ENCODE measurements at regions not wholly inside any gene's neighbourhood (a gene's known extent, or its start where the extent isn't known, plus 50 kb on each side); places are given as distances from the start of the nearest gene placed in this dataset.

DNA sequence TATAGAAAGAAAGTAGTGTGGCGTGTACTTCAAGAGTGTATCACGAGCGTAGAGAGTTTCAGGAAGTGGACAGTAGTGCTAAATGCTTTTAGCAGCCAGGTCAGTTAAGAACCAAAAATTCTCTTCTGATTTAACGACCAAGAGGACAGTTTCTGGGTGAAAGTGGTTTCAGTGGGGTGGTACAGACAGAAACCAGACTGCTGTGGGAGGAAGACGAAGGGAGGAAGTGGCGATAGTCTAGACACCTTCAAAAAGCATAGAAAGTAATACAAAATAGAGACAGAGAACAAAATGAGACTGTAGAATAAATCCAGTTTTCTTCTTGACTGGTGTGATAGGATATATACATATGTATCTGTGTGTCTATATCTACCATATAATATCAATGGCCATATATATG, 93.5 kb downstream of the MBL2 start:
- TF ChIP-seq, protein P1, sequence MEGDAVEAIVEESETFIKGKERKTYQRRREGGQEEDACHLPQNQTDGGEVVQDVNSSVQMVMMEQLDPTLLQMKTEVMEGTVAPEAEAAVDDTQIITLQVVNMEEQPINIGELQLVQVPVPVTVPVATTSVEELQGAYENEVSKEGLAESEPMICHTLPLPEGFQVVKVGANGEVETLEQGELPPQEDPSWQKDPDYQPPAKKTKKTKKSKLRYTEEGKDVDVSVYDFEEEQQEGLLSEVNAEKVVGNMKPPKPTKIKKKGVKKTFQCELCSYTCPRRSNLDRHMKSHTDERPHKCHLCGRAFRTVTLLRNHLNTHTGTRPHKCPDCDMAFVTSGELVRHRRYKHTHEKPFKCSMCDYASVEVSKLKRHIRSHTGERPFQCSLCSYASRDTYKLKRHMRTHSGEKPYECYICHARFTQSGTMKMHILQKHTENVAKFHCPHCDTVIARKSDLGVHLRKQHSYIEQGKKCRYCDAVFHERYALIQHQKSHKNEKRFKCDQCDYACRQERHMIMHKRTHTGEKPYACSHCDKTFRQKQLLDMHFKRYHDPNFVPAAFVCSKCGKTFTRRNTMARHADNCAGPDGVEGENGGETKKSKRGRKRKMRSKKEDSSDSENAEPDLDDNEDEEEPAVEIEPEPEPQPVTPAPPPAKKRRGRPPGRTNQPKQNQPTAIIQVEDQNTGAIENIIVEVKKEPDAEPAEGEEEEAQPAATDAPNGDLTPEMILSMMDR (IDR thresholded peaks at IDR 0.05; ENCODE audit: borderline replicate concordance, extremely low read depth, low read length, poor library complexity, severe bottlenecking), result no peak
- no peak for TF ChIP-seq EZH2 (IDR thresholded peaks at IDR 0.05; ENCODE audit: borderline replicate concordance, low read depth, low read length, severe bottlenecking)
- Histone ChIP-seq H3K9ac (ENCODE audit: low read depth, low read length) (no peak overlapping the region), H3K9me3 (ENCODE audit: insufficient read depth, low read length, severe bottlenecking) (peaks cover 2% of the 10 kb centered on the region), H3K4me3 (ENCODE audit: low read depth in 1 of 2, low read length in 2 of 2) (no peak overlapping the region), H3K27ac (ENCODE audit: low read length) (no peak overlapping the region), H2AFZ (ENCODE audit: low read depth, low read length) (no peak overlapping the region), H4K20me1 (ENCODE audit: insufficient read depth, low read length) (no peaks in the 10 kb centered on the region), H3K4me1 (ENCODE audit: insufficient read depth, low read length) (no peaks in the 10 kb centered on the region), H3K27me3 (ENCODE audit: insufficient read depth, low read length, poor library complexity) (no peaks in the 10 kb centered on the region), H3K79me2 (ENCODE audit: insufficient read depth, low read length) (no peaks in the 10 kb centered on the region), H3K36me3 (ENCODE audit: insufficient read depth, low read length) (no peaks in the 10 kb centered on the region), H3K4me2 (ENCODE audit: insufficient read depth, low read length) (no peak overlapping the region)
- DNase-seq (no peak), ATAC-seq (ENCODE audit: insufficient read depth, low read depth) (no peak)

DNA sequence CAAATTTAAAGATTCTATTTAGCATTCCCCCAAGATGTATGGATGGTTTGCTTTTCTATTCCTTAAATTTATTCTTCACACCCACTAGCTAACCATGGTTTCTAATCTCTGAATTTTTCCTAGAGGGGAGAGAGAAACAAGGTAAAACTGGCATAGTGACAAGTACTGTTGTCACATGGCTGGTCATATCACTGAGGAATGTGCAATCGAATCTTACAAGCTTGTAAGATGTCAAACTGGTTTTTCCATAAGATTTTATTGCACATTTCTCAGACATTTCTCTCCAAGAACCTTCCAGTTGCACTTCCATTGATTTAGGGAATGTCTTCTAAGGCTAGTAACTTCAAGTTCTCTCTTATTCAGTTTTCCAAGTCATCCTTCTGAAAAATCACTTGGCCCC, 89.8 kb downstream of the MBL2 start:
- ATAC-seq (ENCODE audit: insufficient read depth, low read depth) (no peak), DNase-seq (no peak)
- no peak for TF ChIP-seq EZH2 (IDR thresholded peaks at IDR 0.05; ENCODE audit: borderline replicate concordance, low read depth, low read length, severe bottlenecking)
- TF ChIP-seq, protein P1 (IDR thresholded peaks at IDR 0.05; ENCODE audit: borderline replicate concordance, extremely low read depth, low read length, poor library complexity, severe bottlenecking), result no peak
- Histone ChIP-seq H3K27ac (ENCODE audit: low read length) (no peak overlapping the region), H3K4me3 (ENCODE audit: low read depth in 1 of 2, low read length in 2 of 2) (no peak overlapping the region), H3K9ac (ENCODE audit: low read depth, low read length) (no peak overlapping the region), H3K27me3 (ENCODE audit: insufficient read depth, low read length, poor library complexity) (no peaks in the 10 kb centered on the region), H4K20me1 (ENCODE audit: insufficient read depth, low read length) (no peaks in the 10 kb centered on the region), H3K4me1 (ENCODE audit: insufficient read depth, low read length) (no peaks in the 10 kb centered on the region), H3K9me3 (ENCODE audit: insufficient read depth, low read length, severe bottlenecking) (no peaks in the 10 kb centered on the region), H3K4me2 (ENCODE audit: insufficient read depth, low read length) (no peak overlapping the region), H2AFZ (ENCODE audit: low read depth, low read length) (no peak overlapping the region), H3K79me2 (ENCODE audit: insufficient read depth, low read length) (no peaks in the 10 kb centered on the region), H3K36me3 (ENCODE audit: insufficient read depth, low read length) (no peaks in the 10 kb centered on the region)

DNA sequence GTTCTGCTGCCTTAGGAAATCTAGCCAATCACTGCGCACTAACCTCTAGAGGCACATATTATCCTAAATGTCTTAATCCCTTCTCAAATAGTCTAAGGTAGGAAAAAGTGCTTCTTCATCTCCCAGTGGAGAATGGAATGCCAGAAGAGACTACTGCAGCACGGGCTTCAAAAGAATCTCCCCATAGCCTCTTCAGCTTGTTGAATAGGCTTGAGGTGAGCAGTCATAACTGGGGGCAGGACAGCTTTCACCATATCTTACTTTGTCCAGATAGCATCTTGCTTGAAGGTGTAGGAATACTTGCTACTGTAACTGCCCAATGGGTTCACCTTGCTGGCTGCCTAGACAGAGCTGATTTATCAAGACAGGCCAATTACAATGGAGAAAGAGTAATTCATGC, 88.8 kb downstream of the MBL2 start:
- Histone ChIP-seq H3K9me3 (ENCODE audit: insufficient read depth, low read length, severe bottlenecking) (no peaks in the 10 kb centered on the region), H2AFZ (ENCODE audit: low read depth, low read length) (no peak overlapping the region), H3K27ac (ENCODE audit: low read length) (no peak overlapping the region), H3K9ac (ENCODE audit: low read depth, low read length) (no peak overlapping the region), H3K4me1 (ENCODE audit: insufficient read depth, low read length) (no peaks in the 10 kb centered on the region), H3K4me2 (ENCODE audit: insufficient read depth, low read length) (no peak overlapping the region), H3K27me3 (ENCODE audit: insufficient read depth, low read length, poor library complexity) (no peaks in the 10 kb centered on the region), H3K36me3 (ENCODE audit: insufficient read depth, low read length) (no peaks in the 10 kb centered on the region), H4K20me1 (ENCODE audit: insufficient read depth, low read length) (no peaks in the 10 kb centered on the region), H3K4me3 (ENCODE audit: low read depth in 1 of 2, low read length in 2 of 2) (no peak overlapping the region), H3K79me2 (ENCODE audit: insufficient read depth, low read length) (no peaks in the 10 kb centered on the region)
- ATAC-seq (ENCODE audit: insufficient read depth, low read depth), result no peak
- TF ChIP-seq, protein P1 (IDR thresholded peaks at IDR 0.05; ENCODE audit: borderline replicate concordance, extremely low read depth, low read length, poor library complexity, severe bottlenecking), result no peak
- no peak for TF ChIP-seq EZH2 (IDR thresholded peaks at IDR 0.05; ENCODE audit: borderline replicate concordance, low read depth, low read length, severe bottlenecking)
- DNase-seq, result no peak

DNA sequence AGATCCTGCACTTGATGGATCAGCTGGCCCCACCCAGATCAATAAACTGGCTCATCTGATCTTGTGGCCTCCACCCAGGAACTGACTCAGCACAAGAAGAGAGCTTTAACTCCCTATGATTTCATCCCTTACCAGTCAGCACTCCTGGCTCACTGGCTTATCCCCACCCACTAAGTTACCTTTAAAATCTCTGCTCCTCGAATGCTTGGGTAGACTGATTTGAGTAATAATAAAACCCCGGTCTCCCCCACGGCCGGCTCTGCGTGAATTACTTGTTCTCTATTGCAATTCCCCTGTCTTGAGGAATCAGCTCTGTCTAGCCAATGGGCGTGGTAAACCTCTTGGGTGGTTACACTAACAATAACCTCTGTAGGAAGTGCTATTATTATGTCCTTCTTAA, 83.7 kb downstream of the MBL2 start:
- ATAC-seq (ENCODE audit: insufficient read depth, low read depth), result no peak

More for the DNA sequence above, 83.7 kb downstream of the MBL2 start:
- H3K27me3 ChIP-seq (ENCODE audit: insufficient read depth, low read length, poor library complexity), result no peaks in the 10 kb centered on the region
- no peaks in the 10 kb centered on the region for H3K9me3 ChIP-seq (ENCODE audit: insufficient read depth, low read length, severe bottlenecking)
- H3K79me2 ChIP-seq (ENCODE audit: insufficient read depth, low read length), result no peaks in the 10 kb centered on the region
- H3K4me1 ChIP-seq (ENCODE audit: insufficient read depth, low read length), result no peaks in the 10 kb centered on the region
- H3K27ac ChIP-seq (ENCODE audit: low read length), result no peak overlapping the region
- H3K36me3 ChIP-seq (ENCODE audit: insufficient read depth, low read length), result no peaks in the 10 kb centered on the region
- no peaks in the 10 kb centered on the region for H4K20me1 ChIP-seq (ENCODE audit: insufficient read depth, low read length)
- no peak for DNase-seq
- H2AFZ ChIP-seq (ENCODE audit: low read depth, low read length), result no peak overlapping the region
- H3K4me2 ChIP-seq (ENCODE audit: insufficient read depth, low read length), result no peak overlapping the region
- H3K4me3 ChIP-seq (ENCODE audit: low read depth in 1 of 2, low read length in 2 of 2), result no peak overlapping the region
- TF ChIP-seq, protein P1 (IDR thresholded peaks at IDR 0.05; ENCODE audit: borderline replicate concordance, extremely low read depth, low read length, poor library complexity, severe bottlenecking), result no peak
- TF ChIP-seq EZH2 (IDR thresholded peaks at IDR 0.05; ENCODE audit: borderline replicate concordance, low read depth, low read length, severe bottlenecking), result no peak
- H3K9ac ChIP-seq (ENCODE audit: low read depth, low read length), result no peak overlapping the region

Data from DND-41 (cell line).